GM21528 (cell line): ENCODE measurements at regions not wholly inside any gene's neighbourhood (a gene's known extent, or its start where the extent isn't known, plus 50 kb on each side); places are given as distances from the start of the nearest gene placed in this dataset.
"Not testable (repeated sequence)": the region's sequence is repeated elsewhere in the genome, so short reads cannot be mapped to it uniquely, and the experiment has no call there.

ENCODE experiments used
- ATAC-seq: cut with Tn5 transposase; IDR thresholded peaks from one replicate; pipeline ENCODE4 v1.9.1; 2021; ENCODE audit warnings: mild to moderate bottlenecking, moderate library complexity; ENCODE audit not compliant: unreplicated experiment, low FRiP score

DNA sequence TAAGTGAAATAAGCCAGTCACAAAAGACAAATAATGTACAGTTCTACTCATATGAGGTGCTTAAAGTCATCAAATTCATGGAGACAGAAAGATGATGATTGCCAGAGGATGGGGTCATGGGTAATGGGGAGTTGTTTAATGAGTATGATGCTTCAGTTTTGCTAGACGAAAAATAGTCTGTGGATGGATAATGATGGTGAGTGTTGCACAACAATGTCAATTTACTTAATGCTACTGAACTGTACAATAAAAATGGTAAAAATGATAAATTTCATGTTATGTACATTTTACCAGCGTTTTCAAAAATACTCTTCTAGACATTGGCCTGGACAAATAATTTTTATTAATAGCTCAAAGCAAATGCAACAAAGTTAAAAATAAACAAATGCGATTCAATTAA, 118.5 kb upstream of the KYNU start:
- ATAC-seq: no peak

DNA sequence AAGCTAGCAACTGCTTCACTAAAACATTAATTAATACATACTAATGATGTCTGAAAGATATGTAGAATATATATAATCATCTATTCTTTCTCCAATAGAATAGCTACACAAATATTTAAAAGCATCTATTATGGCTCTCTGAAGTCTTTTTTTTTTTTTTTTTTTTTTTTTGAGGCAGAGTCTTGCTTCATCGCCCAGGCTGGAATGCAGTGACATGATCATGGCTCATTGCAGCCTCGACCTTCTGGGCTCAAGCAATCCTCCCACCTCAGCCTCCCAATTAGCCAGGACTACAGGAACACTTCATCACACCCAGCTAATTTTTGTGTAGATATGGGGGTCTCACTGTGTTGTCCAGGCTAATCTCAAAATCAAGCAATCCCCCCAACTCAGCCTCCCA, 120.4 kb upstream of the KYNU start:
- ATAC-seq: no peak

DNA sequence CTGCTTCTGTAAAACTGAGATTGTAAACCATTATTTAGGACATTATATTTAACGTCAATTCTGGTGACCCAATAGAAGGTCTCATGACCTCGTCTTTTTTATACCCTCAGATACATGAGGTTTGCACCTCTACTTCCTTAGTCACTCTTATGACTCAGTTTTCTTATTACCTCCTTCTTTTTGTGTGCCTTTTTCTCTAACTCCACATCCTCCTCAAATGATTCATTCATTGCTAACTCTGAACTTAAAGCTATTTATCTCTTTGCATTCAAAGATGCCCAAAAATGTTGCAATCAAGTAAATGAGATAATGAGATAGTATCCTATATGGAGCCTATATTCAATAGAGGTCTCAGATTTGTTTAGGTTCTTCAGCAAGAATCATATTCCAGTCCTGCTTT, 121.0 kb upstream of the KYNU start:
- no peak for ATAC-seq

GRCh38 chr2:142755191-142755590, 122.3 kb upstream of the KYNU start:
- no peak for ATAC-seq

DNA sequence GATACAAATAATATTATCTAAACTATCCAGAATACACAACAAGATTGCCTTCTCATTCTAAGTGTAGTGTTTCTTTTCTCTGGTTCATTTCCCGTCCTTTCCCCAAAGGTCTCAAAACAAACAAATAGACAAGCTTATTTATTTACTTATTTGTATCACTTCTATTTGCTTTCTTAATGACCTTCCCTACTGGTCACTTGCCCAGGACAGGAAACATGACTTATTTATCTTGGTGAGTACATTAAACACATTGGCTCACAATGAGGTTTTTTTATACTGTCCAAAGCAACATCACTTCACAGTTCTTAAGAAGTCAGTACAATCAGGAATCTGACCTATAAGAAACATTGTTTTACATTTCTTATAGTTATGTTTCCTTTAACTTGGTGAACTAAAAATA, 123.3 kb upstream of the KYNU start:
- no peak for ATAC-seq

- no peak for ATAC-seq
These were observed 126.6 kb upstream of the KYNU start for GRCh38 chr2:142750858-142751257.

DNA sequence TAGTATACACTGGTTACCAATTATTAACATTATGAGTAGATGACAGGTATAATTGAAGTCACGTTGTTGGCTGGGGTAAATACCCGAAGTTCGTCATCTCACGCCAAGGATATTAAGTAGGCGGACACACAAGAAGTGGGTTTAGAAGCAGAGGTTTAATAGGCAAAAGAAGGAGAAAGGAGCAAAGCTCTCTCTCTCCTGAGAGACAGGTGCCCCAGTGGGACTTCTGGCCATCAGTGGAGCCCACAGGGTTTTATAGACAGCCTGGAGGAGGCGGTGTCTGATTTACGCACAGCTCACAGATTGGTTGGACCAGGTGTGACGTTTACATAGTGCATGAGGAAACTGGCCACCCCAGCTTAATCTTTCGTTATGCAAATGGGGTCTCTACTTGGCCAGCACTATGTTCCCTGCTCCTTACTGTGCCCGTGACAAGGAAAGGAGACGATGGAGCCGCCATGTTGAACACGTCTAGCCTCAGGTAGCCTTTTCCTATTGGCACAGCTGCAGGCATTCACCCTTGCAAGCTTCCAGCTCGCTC, 128.8 kb upstream of the KYNU start:
- no peak for ATAC-seq

DNA sequence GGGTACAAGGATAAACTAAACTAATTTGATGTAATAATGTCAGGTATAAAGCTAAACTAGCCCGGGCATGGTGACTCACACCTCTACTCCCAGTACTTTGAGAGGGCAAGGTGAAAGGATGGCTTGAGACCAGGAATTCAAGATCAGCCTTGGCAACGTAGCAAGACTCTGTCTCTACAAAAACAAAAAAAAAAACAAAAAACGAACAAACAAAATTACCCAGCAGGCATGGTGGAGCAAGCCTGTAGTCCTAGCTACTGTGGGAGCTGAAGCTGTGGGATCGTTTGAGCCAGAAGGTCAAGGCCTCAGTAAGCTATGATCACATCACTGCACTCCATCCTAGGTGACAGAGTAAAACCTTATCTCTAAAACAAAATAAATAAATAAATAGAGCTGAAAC, 131.8 kb upstream of the KYNU start:
- no peak for ATAC-seq

GRCh38 chr2:142742371-142743214, 134.9 kb upstream of the KYNU start:
- no peak for ATAC-seq

DNA sequence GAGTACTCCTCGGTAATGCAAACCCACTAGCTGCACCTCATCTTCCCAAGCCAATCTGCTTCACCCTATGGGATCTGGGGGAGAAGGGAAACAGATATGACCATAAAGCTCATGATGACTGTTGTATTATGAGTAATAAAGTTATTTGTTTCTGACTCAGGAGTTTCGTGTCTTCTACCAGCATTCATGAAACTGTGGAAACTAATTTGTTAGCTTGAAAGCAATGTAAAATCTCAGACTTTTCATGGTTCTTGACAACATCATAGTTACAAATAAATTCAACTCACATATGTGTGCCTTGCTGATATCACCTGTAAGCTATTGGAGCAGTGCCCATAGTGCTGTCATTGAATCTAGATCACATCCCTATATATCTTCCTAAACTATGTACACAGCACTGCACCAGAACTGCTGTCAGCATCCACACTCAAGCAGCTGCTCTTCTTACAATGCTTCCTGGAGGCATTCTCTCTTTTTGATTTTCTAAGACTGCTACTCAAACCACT, 135.6 kb upstream of the KYNU start:
- ATAC-seq: no peak

GRCh38 chr2:142734770-142735169, 142.7 kb upstream of the KYNU start:
- ATAC-seq: no peak

GRCh38 chr2:142734231-142734630, 143.2 kb upstream of the KYNU start:
- no peak for ATAC-seq

DNA sequence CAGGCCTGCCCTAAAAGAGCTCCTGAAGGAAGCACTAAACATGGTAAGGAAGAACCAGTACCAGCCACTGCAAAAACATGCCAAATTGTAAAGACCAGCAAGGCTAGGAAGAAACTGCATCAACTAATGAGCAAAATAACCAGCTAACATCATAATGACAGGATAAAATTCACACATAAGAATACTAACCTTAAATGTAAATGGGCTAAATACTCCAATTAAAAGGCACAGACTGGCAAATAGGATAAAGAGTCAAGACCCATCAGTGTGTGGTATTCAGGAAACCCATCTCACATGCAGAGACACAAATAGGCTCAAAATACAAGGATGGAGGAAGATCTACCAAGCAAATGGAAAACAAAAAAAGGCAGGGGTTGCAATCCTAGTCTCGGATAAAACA, 147.7 kb upstream of the KYNU start:
- ATAC-seq: not testable (repeated sequence)

DNA sequence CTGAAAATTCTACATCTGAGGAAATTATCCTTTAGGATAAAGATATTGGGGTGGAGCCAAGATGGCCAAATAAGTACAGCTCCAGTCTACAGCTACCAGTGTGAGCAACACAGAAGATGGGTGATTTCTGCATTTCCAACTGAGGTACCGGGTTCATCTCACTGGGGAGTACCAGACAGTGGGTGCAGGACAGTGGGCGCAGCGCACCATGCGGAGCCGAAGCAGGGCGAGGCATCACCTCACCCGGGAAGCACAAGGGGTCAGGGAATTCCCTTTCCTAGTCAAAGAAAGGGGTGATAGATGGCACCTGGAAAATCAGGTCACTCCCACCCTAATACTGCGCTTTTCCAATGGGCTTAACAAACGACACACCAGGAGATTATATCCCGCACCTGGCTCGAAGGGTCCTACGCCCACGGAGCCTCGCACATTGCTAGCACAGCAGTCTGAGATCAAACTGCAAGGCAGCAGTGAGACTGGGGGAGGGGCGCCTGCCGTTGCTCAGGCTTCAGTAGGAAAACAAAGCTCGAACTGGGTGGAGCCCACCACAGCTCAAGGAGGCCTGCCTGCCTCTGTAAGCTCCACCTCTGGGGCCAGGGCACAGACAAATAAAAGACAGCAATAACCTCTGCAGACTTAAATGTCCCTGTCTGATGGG, 149.5 kb upstream of the KYNU start:
- ATAC-seq: not testable (repeated sequence)

DNA sequence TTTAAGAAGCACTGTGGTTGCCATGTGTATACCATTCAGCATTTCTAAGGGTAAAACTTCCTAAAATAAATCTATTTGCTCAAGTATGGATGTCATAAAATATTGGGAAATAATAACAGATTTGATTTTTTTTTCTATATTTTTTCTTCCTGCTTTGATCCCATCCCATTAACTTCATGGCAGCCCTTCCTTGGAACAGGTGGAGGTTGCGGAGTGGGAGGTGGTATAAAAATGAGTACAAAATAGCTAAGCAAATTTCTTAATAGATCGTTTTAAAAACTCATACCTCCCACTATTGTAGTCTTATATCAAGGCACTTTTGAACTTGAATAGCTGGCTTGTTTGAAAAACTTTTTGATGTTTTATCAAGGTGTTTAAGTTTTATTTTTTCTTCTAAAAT, 152.1 kb upstream of the KYNU start:
- peak; percentile 27 for ATAC-seq

GRCh38 chr2:142724713-142725349, 152.6 kb upstream of the KYNU start:
- ATAC-seq: peak; percentile 71

GRCh38 chr2:142724186-142724585, 153.3 kb upstream of the KYNU start:
- ATAC-seq: no peak

- ATAC-seq: no peak
These were observed 154.2 kb upstream of the KYNU start for GRCh38 chr2:142723236-142723635.

DNA sequence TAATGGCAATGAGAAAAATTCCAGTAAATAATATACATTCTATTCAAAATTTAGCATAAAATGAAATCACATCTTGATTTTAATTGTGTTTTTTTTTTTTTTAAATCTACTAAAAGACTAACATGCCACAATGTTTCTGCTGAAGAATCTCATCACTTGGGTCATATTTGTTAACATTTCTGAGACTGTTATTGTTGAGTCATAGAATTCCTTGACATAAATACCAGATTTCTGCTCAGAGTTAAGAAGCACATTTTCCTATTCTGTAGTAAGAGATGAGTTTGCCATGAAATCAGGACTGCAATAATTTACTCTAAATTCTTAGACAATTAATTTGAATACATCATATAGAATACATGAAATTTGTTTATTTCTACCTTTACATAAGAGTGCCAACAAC, 154.9 kb upstream of the KYNU start:
- no peak for ATAC-seq

- ATAC-seq: no peak
These were observed 155.4 kb upstream of the KYNU start for GRCh38 chr2:142722086-142722485.

- ATAC-seq: no peak
These were observed 156.4 kb upstream of the KYNU start for GRCh38 chr2:142721015-142721414.
